ENCODE measurements at regions not wholly inside any gene's neighbourhood (a gene's known extent, or its start where the extent isn't known, plus 50 kb on each side); places are given as distances from the start of the nearest gene placed in this dataset.

DNA sequence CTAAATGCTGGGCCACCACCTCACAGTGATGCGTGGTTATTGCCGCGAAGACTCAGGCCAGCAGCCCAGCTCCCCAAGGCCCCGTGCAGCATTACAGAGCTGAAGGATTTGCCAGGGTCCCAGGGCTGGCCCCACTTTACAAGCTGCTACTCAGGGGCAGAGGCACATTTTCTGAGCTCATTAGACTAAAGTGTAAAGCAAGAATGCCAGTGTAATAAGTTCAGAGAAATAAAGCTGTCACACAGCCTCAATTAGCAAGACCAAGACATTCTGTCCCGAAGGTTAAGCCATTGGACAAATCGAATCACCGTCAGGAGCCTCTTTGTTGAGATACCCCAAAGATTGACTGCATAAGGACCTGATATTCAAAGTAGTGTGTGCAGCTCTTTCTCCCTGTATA, 428.4 kb downstream of the EFNB2 start:
- intact Hi-C loops (cut with DNase I; ENCODE audit: low total_unique reads) = no loop called here
- Histone ChIP-seq H3K27me3 (no peaks in the 10 kb centered on the region), H3K9me3 (no peaks in the 10 kb centered on the region), H3K36me3 (ENCODE audit: low read depth, missing control alignments) (no peaks in the 10 kb centered on the region), H3K4me1 (no peaks in the 10 kb centered on the region), H3K4me3 (no peak overlapping the region), H3K27ac (no peak overlapping the region)
- 75 to 81% methylated on average over 7 of the region's 7 CpGs for WGBS, 2 donors
- DNase-seq = no peak
- TF ChIP-seq, protein P1, sequence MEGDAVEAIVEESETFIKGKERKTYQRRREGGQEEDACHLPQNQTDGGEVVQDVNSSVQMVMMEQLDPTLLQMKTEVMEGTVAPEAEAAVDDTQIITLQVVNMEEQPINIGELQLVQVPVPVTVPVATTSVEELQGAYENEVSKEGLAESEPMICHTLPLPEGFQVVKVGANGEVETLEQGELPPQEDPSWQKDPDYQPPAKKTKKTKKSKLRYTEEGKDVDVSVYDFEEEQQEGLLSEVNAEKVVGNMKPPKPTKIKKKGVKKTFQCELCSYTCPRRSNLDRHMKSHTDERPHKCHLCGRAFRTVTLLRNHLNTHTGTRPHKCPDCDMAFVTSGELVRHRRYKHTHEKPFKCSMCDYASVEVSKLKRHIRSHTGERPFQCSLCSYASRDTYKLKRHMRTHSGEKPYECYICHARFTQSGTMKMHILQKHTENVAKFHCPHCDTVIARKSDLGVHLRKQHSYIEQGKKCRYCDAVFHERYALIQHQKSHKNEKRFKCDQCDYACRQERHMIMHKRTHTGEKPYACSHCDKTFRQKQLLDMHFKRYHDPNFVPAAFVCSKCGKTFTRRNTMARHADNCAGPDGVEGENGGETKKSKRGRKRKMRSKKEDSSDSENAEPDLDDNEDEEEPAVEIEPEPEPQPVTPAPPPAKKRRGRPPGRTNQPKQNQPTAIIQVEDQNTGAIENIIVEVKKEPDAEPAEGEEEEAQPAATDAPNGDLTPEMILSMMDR (IDR thresholded peaks at IDR 0.05) = no peak
- TF ChIP-seq POLR2A (IDR thresholded peaks at IDR 0.05) = no peak

DNA sequence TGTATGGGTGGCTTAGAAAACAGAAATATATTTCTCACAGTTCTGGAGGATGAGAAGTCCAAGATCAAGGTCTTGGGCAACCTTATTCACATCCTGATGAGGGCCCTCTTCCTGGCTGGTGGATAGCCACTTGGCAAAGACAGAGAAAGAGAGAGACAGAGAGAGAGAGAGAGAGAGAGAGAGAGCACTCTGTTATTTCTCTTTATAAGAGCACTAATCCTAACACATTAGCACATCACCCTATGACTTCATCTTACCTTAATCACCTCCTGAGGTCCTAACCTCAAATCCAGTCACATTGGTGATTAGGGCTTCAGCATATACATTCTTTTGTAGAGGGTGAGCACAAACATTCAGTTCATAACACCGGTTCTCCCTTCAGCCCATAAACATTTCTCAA, 430.3 kb downstream of the EFNB2 start:
- Histone ChIP-seq H3K4me3 (no peak overlapping the region), H3K27ac (no peak overlapping the region), H3K4me1 (peaks cover 3% of the 10 kb centered on the region), H3K27me3 (no peaks in the 10 kb centered on the region), H3K36me3 (ENCODE audit: low read depth, missing control alignments) (no peaks in the 10 kb centered on the region), H3K9me3 (no peaks in the 10 kb centered on the region)
- no peak for DNase-seq
- 74 to 89% methylated on average over 1 of the region's 1 CpG for WGBS, 2 donors
- TF ChIP-seq, protein P1 (IDR thresholded peaks at IDR 0.05) = no peak
- no peak for TF ChIP-seq POLR2A (IDR thresholded peaks at IDR 0.05)
- intact Hi-C loops (cut with DNase I; ENCODE audit: low total_unique reads) = no loop called here

DNA sequence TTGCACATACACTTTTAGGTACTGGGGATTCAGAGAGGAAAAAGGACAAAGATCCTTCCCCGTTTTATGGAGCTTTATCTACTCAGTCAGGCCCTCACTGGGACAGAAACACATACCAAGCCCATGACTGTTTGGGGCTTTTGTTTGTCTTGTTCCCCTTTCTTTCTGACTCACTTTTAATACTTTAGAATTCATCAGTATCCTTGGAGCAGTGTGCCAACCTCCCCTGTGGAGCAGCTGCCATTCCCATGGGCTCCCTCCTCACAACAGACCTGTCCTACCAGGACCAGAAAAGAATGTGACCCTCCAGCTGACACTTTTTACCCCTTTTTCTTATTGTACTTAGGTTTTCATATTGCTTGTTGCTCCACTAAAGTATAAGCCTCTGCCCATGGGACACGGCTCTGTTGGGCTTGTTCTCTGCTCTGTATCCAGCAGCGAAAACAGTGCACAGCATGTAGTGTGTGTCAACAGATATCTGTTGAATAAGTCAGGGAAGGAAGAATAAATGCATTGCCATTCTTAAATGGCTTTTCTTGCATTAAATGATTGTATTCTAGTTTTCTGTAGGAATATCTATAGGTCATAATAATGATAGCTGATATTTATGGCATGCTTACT, 431.1 kb downstream of the EFNB2 start:
- Histone ChIP-seq H3K27me3 (no peaks in the 10 kb centered on the region), H3K36me3 (ENCODE audit: low read depth, missing control alignments) (no peaks in the 10 kb centered on the region), H3K4me1 (peaks cover 3% of the 10 kb centered on the region), H3K4me3 (no peak overlapping the region), H3K9me3 (no peaks in the 10 kb centered on the region), H3K27ac (no peak overlapping the region)
- WGBS, 2 donors = 89 to 93% methylated on average over 3 of the region's 3 CpGs
- no peak for DNase-seq
- TF ChIP-seq, protein P1 (IDR thresholded peaks at IDR 0.05) = no peak
- no peak for TF ChIP-seq POLR2A (IDR thresholded peaks at IDR 0.05)
- intact Hi-C loops (cut with DNase I; ENCODE audit: low total_unique reads) = no loop called here

DNA sequence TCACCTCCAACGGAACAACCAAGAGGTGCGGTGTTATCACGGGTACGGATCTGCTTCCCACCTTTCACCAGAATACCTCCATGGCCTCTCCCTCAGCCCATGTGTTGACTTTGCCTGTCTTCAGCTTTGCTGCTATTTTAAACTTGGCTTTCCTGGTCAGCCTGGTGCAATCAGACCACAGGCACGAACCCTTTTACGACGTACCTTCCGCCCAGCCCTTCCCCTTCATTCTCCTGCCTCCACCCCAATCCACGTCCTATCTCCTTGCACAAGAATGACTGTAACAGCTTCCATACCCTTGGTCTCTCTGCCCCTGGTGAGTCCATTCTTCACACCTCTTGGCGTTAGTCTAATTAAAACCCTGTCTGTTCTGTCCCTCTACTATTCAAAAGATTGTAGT, 431.7 kb downstream of the EFNB2 start:
- intact Hi-C loops (cut with DNase I; ENCODE audit: low total_unique reads) = no loop called here
- no peaks in the 10 kb centered on the region for H3K36me3 ChIP-seq (ENCODE audit: low read depth, missing control alignments)

More for the DNA sequence above, 431.7 kb downstream of the EFNB2 start:
- H3K27ac ChIP-seq = no peak overlapping the region
- no peak overlapping the region for H3K4me3 ChIP-seq
- no peaks in the 10 kb centered on the region for H3K27me3 ChIP-seq
- WGBS, 2 donors = 90 to 91% methylated on average over 10 of the region's 10 CpGs
- DNase-seq = no peak
- peaks cover 3% of the 10 kb centered on the region for H3K4me1 ChIP-seq
- TF ChIP-seq POLR2A (IDR thresholded peaks at IDR 0.05) = no peak
- TF ChIP-seq, protein P1 (IDR thresholded peaks at IDR 0.05) = no peak
- H3K9me3 ChIP-seq = no peaks in the 10 kb centered on the region
